Testis (tissue), 2 donors: ENCODE measurements at regions not wholly inside any gene's neighbourhood (a gene's known extent, or its start where the extent isn't known, plus 50 kb on each side); places are given as distances from the start of the nearest gene placed in this dataset.

Source experiments
- CTCF ChIP-seq, 3 experiments: fragments of 450-650 bp in 2 of 3; fragments of 200-600 bp in 1 of 3; sonication (generic) in 1 of 3; IDR thresholded peaks; one replicate each; pipeline ENCODE4 v1.5.1; 2016 to 2019; ENCODE audit warnings: antibody characterized with exemption in 3 of 3, mild to moderate bottlenecking in 2 of 3, moderate library complexity in 1 of 3
- POLR2A ChIP-seq: fragments of 450-650 bp; IDR thresholded peaks from one replicate; pipeline ENCODE4 v1.6.1; 2017; ENCODE audit warnings: antibody characterized with exemption, mild to moderate bottlenecking, moderate library complexity

DNA sequence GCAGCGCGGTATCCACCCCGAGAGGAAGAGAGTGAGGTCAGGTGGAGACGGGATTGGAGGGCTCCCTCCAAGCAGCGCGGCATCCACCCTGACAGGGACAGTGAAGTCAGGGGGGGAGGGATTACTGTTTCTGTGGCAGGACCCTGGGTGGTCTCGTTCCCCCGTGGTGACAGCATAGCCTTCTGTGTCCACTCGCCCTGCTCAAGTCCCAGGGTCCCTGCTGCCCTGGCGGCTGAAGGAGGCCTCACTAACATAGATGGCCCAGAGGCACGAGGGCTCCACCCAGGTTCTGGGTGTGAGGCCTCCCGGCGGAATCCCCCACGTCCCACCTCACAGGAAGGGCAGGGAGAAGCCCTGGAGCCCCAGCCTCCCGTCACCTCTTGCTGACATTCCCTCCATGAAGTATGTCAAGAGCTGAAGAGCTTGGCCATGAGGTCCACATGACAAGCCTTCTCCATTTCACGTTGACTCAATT lies 636.1 kb downstream of the BRD1 start:
- TF ChIP-seq CTCF (IDR thresholded peaks at IDR 0.05) = no peak
- TF ChIP-seq POLR2A = no peak
